ENCODE measurements at regions not wholly inside any gene's neighbourhood (a gene's known extent, or its start where the extent isn't known, plus 50 kb on each side); places are given as distances from the start of the nearest gene placed in this dataset.

DNA sequence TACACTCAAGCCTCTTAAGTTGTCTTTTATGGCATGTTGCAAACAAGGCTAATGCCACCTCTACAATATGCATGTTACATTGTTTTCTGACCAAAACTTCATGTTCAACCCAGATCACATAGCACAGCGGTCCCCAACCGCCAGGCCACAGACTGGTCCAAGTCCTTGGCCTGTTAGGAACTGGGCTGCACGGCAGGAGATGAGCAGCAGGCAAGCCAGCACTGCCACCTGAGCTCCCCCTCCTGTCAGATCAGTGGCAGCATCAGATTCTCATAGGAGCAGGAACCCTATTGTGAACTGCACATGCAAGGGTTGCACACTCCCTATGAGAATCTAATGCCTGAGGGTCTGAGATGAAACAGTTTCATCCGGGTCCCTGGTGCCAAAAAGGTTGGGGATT, 324.8 kb upstream of the CHAC2 start:
- ATAC-seq (peak; percentile 50; the same call in 2 of the 3 replicates), DNase-seq (ENCODE audit: low read depth, low spot score) (no peak), FAIRE-seq (peak; percentile 23)
- H4K20me1 ChIP-seq (ENCODE audit: control insufficient read depth, insufficient read depth): no peaks in the 10 kb centered on the region
- H3K9ac ChIP-seq (ENCODE audit: control insufficient read depth, insufficient read depth, low read length): no peak overlapping the region
- no TSS peak for BruUV-seq (replicated peaks)
- no peak overlapping the region for H3K4me3 ChIP-seq
- TF ChIP-seq, protein P1, sequence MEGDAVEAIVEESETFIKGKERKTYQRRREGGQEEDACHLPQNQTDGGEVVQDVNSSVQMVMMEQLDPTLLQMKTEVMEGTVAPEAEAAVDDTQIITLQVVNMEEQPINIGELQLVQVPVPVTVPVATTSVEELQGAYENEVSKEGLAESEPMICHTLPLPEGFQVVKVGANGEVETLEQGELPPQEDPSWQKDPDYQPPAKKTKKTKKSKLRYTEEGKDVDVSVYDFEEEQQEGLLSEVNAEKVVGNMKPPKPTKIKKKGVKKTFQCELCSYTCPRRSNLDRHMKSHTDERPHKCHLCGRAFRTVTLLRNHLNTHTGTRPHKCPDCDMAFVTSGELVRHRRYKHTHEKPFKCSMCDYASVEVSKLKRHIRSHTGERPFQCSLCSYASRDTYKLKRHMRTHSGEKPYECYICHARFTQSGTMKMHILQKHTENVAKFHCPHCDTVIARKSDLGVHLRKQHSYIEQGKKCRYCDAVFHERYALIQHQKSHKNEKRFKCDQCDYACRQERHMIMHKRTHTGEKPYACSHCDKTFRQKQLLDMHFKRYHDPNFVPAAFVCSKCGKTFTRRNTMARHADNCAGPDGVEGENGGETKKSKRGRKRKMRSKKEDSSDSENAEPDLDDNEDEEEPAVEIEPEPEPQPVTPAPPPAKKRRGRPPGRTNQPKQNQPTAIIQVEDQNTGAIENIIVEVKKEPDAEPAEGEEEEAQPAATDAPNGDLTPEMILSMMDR (IDR thresholded peaks at IDR 0.05 in 2 of 3, conservative IDR thresholded peaks at IDR 0.05 in 1 of 3; ENCODE audit: control insufficient read depth in 2 of 3, extremely low read depth in 1 of 3, insufficient read depth in 1 of 3, low read depth in 3 of 3, low read length in 3 of 3): 0 out of 6 replicates have a peak, but pooled peaks of 1 of the 3 experiments have one; percentile 4
- no peak for TF ChIP-seq CBFB (IDR thresholded peaks at IDR 0.05; ENCODE audit: low read depth)
- TF ChIP-seq, protein P2, sequence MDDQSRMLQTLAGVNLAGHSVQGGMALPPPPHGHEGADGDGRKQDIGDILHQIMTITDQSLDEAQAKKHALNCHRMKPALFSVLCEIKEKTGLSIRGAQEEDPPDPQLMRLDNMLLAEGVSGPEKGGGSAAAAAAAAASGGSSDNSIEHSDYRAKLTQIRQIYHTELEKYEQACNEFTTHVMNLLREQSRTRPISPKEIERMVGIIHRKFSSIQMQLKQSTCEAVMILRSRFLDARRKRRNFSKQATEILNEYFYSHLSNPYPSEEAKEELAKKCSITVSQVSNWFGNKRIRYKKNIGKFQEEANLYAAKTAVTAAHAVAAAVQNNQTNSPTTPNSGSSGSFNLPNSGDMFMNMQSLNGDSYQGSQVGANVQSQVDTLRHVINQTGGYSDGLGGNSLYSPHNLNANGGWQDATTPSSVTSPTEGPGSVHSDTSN (IDR thresholded peaks at IDR 0.05; ENCODE audit: insufficient replicate concordance, low read depth, low read length): no peak
- ChIA-PET POLR2A (no interaction called here), RAD21 (ENCODE audit: unreplicated experiment) (interaction anchor here (1.9 kb wide), 1 partner anchor 19 kb away, joined by 5 read pairs; no protein-coding TSS in a partner anchor), CTCF (no interaction called here), SMC1A (ENCODE audit: uncharacterized antibody, unreplicated experiment) (no interaction called here)
- no peaks in the 10 kb centered on the region for H3K4me1 ChIP-seq (ENCODE audit: control insufficient read depth, insufficient read depth, low read length)
- no peak overlapping the region for H3K4me2 ChIP-seq (ENCODE audit: control insufficient read depth, insufficient read depth)
- no peak overlapping the region for H2AFZ ChIP-seq (ENCODE audit: control insufficient read depth, low read depth, low read length)
- no peak overlapping the region for H3K27ac ChIP-seq (ENCODE audit: control insufficient read depth, insufficient read depth)
- H3K79me2 ChIP-seq (ENCODE audit: control insufficient read depth, insufficient read depth, low read length): no peaks in the 10 kb centered on the region
- 32% methylated on average over 4 of the region's 4 CpGs for WGBS (ENCODE audit: insufficient coverage, insufficient replicate concordance, low lambda C conversion rate, missing lambda C conversion rate)
- intact Hi-C loops (cut with micrococcal nuclease; ENCODE audit: unreplicated experiment) (no loop called here), in situ Hi-C loops (cut with MboI) (no loop called here)
- H3K36me3 ChIP-seq (ENCODE audit: control insufficient read depth in 2 of 2, insufficient read depth in 2 of 2, low read length in 1 of 2): no peaks in the 10 kb centered on the region
- no peaks in the 10 kb centered on the region for H3K27me3 ChIP-seq (replicated peaks in 1 of 2; ENCODE audit: control insufficient read depth in 2 of 2, insufficient read depth in 2 of 2, low read length in 1 of 2)
- H3K9me3 ChIP-seq (replicated peaks; ENCODE audit: control insufficient read depth, insufficient read depth, low read length): no peaks in the 10 kb centered on the region

DNA sequence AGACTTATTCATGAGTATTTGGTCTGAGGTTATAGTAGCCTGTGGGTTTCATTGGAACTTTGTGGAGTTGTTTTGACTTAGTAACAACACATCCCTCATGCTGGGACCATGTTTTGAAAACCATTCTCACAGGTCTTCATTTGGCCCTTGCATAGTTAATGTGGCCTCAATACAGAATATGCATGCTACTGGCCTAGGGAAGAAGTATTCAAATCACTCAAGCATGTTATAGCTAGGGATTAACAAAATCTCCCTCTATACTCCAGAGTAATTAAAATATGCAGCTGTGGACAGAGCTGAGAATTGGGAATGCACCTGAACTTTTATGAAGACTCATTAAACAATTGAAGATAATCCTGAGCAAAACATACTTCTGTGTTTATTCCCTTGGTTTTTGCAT, 325.5 kb upstream of the CHAC2 start:
- Histone ChIP-seq H2AFZ (ENCODE audit: control insufficient read depth, low read depth, low read length) (no peak overlapping the region), H3K4me3 (no peak overlapping the region), H3K9ac (ENCODE audit: control insufficient read depth, insufficient read depth, low read length) (no peak overlapping the region), H3K4me2 (ENCODE audit: control insufficient read depth, insufficient read depth) (no peak overlapping the region), H3K9me3 (replicated peaks; ENCODE audit: control insufficient read depth, insufficient read depth, low read length) (no peaks in the 10 kb centered on the region), H3K27me3 (replicated peaks in 1 of 2; ENCODE audit: control insufficient read depth in 2 of 2, insufficient read depth in 2 of 2, low read length in 1 of 2) (no peaks in the 10 kb centered on the region), H3K36me3 (ENCODE audit: control insufficient read depth in 2 of 2, insufficient read depth in 2 of 2, low read length in 1 of 2) (no peaks in the 10 kb centered on the region), H4K20me1 (ENCODE audit: control insufficient read depth, insufficient read depth) (no peaks in the 10 kb centered on the region), H3K4me1 (ENCODE audit: control insufficient read depth, insufficient read depth, low read length) (no peaks in the 10 kb centered on the region), H3K79me2 (ENCODE audit: control insufficient read depth, insufficient read depth, low read length) (no peaks in the 10 kb centered on the region), H3K27ac (ENCODE audit: control insufficient read depth, insufficient read depth) (no peak overlapping the region)
- ATAC-seq (no peak), DNase-seq (ENCODE audit: low read depth, low spot score) (no peak), FAIRE-seq (no peak)
- ChIA-PET CTCF (interaction anchor here (1.3 kb wide), 1 partner anchor 16 kb away, joined by 3 read pairs; no protein-coding TSS in a partner anchor), POLR2A (no interaction called here), SMC1A (ENCODE audit: uncharacterized antibody, unreplicated experiment) (no interaction called here), RAD21 (ENCODE audit: unreplicated experiment) (interaction anchor here (1.9 kb wide), 1 partner anchor 18 kb away, joined by 5 read pairs; no protein-coding TSS in a partner anchor)
- no TSS peak for BruUV-seq (replicated peaks)
- intact Hi-C loops (cut with micrococcal nuclease; ENCODE audit: unreplicated experiment): no loop called here
- in situ Hi-C loops (cut with MboI): no loop called here
- TF ChIP-seq DPF2 (IDR thresholded peaks at IDR 0.05) (no peak), YY1 (IDR thresholded peaks at IDR 0.05; ENCODE audit: low read depth, low read length) (no peak), ZNF384 (IDR thresholded peaks at IDR 0.05; ENCODE audit: borderline replicate concordance, low read depth, low read length) (no peak), SREBF1 (IDR thresholded peaks at IDR 0.05; ENCODE audit: low read length) (no peak), SIN3A (IDR thresholded peaks at IDR 0.05; ENCODE audit: low read depth, low read length) (no peak), NFYA (IDR thresholded peaks at IDR 0.05; ENCODE audit: borderline replicate concordance, low read depth, low read length) (no peak), SREBF2 (IDR thresholded peaks at IDR 0.05; ENCODE audit: low read length) (no peak), WRNIP1 (IDR thresholded peaks at IDR 0.05; ENCODE audit: borderline replicate concordance, low read depth, low read length) (no peak), ETV6 (conservative IDR thresholded peaks at IDR 0.05 in 1 of 2, IDR thresholded peaks at IDR 0.05 in 1 of 2; ENCODE audit: borderline replicate concordance in 1 of 2, low read depth in 1 of 2) (no peak), BRCA1 (IDR thresholded peaks at IDR 0.05; ENCODE audit: low read depth, low read length) (no peak)
- TF ChIP-seq, protein P3, sequence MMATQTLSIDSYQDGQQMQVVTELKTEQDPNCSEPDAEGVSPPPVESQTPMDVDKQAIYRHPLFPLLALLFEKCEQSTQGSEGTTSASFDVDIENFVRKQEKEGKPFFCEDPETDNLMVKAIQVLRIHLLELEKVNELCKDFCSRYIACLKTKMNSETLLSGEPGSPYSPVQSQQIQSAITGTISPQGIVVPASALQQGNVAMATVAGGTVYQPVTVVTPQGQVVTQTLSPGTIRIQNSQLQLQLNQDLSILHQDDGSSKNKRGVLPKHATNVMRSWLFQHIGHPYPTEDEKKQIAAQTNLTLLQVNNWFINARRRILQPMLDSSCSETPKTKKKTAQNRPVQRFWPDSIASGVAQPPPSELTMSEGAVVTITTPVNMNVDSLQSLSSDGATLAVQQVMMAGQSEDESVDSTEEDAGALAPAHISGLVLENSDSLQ (IDR thresholded peaks at IDR 0.05): no peak
